ENCODE measurements at regions not wholly inside any gene's neighbourhood (a gene's known extent, or its start where the extent isn't known, plus 50 kb on each side); places are given as distances from the start of the nearest gene placed in this dataset.

DNA sequence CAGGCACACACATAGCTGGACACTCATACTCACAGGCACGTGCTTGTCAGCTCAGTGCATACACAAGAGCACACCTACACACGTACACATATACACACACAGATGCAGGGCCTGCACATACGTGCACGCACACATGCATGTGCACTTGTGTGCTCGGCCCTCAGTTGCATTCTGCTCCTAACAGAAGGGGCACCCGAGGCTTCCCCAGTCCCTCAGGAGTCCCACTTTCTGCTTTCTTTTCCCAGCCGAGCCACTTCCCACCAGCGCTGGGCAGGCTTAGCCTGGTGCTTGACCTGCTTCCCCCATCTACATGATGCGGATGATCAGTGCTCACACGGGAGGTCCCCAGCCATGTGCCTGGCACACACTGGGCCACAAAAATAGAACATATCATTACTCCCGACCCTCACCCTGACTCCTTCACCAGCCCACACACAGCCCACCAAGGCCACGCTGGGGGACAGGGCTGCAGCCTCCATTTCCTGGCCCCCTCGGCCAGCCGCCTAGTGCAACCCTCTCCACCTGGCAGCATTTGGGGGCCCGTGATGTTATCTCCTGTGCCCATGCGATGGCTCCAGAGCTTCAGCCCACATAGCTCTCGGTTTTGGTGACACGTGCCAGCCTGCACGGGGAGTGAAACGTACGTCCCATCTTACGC lies 125.2 kb upstream of the SPACA7 start:
- no peak for DNase-seq
- no peak overlapping the region for H3K4me3 Mint-ChIP-seq (ENCODE audit: low read depth, unreplicated experiment)
- BruUV-seq (replicated peaks) = no TSS peak
- no peaks in the 10 kb centered on the region for H3K27me3 Mint-ChIP-seq (ENCODE audit: unreplicated experiment)
- H3K27ac Mint-ChIP-seq (ENCODE audit: unreplicated experiment) = no peak overlapping the region
- peaks cover 4% of the 10 kb centered on the region for H3K9me3 Mint-ChIP-seq (ENCODE audit: low read depth, unreplicated experiment)
- H3K36me3 Mint-ChIP-seq (ENCODE audit: insufficient read depth, unreplicated experiment) = no peaks in the 10 kb centered on the region
- intact Hi-C loops (cut with micrococcal nuclease; ENCODE audit: unreplicated experiment) = no loop called here
- CTCF ChIA-PET = no interaction called here
- TF ChIP-seq, protein P1, sequence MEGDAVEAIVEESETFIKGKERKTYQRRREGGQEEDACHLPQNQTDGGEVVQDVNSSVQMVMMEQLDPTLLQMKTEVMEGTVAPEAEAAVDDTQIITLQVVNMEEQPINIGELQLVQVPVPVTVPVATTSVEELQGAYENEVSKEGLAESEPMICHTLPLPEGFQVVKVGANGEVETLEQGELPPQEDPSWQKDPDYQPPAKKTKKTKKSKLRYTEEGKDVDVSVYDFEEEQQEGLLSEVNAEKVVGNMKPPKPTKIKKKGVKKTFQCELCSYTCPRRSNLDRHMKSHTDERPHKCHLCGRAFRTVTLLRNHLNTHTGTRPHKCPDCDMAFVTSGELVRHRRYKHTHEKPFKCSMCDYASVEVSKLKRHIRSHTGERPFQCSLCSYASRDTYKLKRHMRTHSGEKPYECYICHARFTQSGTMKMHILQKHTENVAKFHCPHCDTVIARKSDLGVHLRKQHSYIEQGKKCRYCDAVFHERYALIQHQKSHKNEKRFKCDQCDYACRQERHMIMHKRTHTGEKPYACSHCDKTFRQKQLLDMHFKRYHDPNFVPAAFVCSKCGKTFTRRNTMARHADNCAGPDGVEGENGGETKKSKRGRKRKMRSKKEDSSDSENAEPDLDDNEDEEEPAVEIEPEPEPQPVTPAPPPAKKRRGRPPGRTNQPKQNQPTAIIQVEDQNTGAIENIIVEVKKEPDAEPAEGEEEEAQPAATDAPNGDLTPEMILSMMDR (IDR thresholded peaks at IDR 0.05; ENCODE audit: unreplicated experiment) = no peak
- no peaks in the 10 kb centered on the region for H3K4me1 Mint-ChIP-seq (ENCODE audit: low read depth, unreplicated experiment)

DNA sequence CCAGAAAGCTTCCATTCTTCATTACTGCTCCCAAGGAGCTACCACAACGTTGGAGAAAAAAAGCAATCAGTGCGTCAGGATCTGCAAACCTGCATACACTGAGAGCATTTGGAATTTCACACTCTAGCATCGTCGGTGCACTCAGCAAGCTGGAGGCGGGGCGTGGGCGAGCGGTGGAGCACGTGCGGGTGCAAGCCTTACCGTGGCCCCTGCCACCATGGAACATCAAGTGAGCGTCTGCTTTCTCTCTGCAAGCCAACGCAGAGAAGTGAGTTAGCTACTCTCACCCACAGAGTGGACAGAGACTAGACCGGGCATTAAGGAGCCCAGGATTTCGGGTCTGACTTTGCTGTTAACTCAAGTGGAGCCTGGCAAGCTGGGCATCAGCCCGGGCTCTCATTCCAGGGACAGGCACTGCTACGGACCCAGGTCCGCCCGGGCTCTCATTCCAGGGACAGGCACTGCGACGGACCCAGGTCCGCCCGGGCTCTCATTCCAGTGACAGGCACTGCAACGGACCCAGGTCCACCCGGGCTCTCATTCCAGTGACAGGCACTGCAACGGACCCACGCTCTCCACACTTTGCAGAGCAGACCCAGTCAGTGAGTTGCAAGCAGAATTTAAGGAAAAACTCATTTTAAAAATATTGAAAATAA lies 124.1 kb upstream of the SPACA7 start:
- CTCF ChIA-PET = no interaction called here
- no peak overlapping the region for H3K27ac Mint-ChIP-seq (ENCODE audit: unreplicated experiment)
- intact Hi-C loops (cut with micrococcal nuclease; ENCODE audit: unreplicated experiment) = no loop called here
- H3K27me3 Mint-ChIP-seq (ENCODE audit: unreplicated experiment) = no peaks in the 10 kb centered on the region
- no peak for DNase-seq
- peaks cover 4% of the 10 kb centered on the region for H3K9me3 Mint-ChIP-seq (ENCODE audit: low read depth, unreplicated experiment)
- no peak overlapping the region for H3K4me3 Mint-ChIP-seq (ENCODE audit: low read depth, unreplicated experiment)
- BruUV-seq (replicated peaks) = no TSS peak
- TF ChIP-seq, protein P1 (IDR thresholded peaks at IDR 0.05; ENCODE audit: unreplicated experiment) = no peak
- H3K4me1 Mint-ChIP-seq (ENCODE audit: low read depth, unreplicated experiment) = no peaks in the 10 kb centered on the region
- H3K36me3 Mint-ChIP-seq (ENCODE audit: insufficient read depth, unreplicated experiment) = no peaks in the 10 kb centered on the region

DNA sequence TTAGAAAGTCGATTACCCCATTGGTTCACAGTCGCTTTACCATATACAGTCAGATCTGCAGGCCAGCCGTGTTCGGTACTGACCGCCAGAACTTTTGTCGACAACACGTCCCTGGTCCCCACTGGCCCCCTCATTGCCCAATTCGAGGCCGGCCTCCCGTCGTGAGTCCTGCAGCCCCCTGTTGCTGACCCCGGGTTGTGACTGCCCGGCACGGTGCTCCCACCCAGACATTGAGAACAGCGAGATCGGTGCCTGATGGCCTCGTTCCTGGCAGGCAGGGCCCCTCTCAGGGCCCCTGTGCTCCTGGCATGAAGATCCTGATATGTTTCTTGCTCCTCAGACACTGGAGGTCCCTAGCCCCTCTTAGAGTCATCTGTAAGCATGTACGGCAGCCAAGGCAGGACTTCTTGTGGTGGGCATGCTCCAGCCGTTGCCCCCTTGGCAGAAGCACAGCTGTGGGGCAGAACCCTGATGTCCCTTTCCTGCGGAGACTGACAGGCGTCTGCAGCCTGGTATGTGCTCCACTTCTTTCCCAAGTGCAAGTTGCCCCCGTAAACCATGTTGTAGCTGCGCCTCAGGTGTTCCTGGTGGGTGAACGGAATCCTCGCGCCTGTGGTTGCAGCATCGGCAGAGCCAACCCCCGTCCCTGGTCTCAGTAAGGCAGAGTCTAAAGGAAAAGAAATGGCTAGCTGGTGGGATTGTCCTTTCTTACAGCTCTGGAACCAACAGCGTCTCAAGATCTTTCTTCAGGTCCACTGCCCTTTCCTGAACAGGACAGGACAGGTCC lies 123.2 kb upstream of the SPACA7 start:
- no peaks in the 10 kb centered on the region for H3K36me3 Mint-ChIP-seq (ENCODE audit: insufficient read depth, unreplicated experiment)
- intact Hi-C loops (cut with micrococcal nuclease; ENCODE audit: unreplicated experiment) = no loop called here
- no peak for DNase-seq
- no TSS peak for BruUV-seq (replicated peaks)
- no peaks in the 10 kb centered on the region for H3K27me3 Mint-ChIP-seq (ENCODE audit: unreplicated experiment)
- CTCF ChIA-PET = no interaction called here
- peaks cover 4% of the 10 kb centered on the region for H3K9me3 Mint-ChIP-seq (ENCODE audit: low read depth, unreplicated experiment)
- no peak overlapping the region for H3K27ac Mint-ChIP-seq (ENCODE audit: unreplicated experiment)
- TF ChIP-seq, protein P1 (IDR thresholded peaks at IDR 0.05; ENCODE audit: unreplicated experiment) = no peak
- no peaks in the 10 kb centered on the region for H3K4me1 Mint-ChIP-seq (ENCODE audit: low read depth, unreplicated experiment)
- H3K4me3 Mint-ChIP-seq (ENCODE audit: low read depth, unreplicated experiment) = no peak overlapping the region

GRCh38 chr13:112253631-112254030 lies 122.5 kb upstream of the SPACA7 start:
- H3K27me3 Mint-ChIP-seq (ENCODE audit: unreplicated experiment) = no peaks in the 10 kb centered on the region
- no peaks in the 10 kb centered on the region for H3K4me1 Mint-ChIP-seq (ENCODE audit: low read depth, unreplicated experiment)
- TF ChIP-seq, protein P1 (IDR thresholded peaks at IDR 0.05; ENCODE audit: unreplicated experiment) = no peak
- no peak for DNase-seq
- intact Hi-C loops (cut with micrococcal nuclease; ENCODE audit: unreplicated experiment) = no loop called here
- no peaks in the 10 kb centered on the region for H3K36me3 Mint-ChIP-seq (ENCODE audit: insufficient read depth, unreplicated experiment)
- CTCF ChIA-PET = no interaction called here
- BruUV-seq (replicated peaks) = no TSS peak
- peaks cover 4% of the 10 kb centered on the region for H3K9me3 Mint-ChIP-seq (ENCODE audit: low read depth, unreplicated experiment)
- H3K27ac Mint-ChIP-seq (ENCODE audit: unreplicated experiment) = no peak overlapping the region
- H3K4me3 Mint-ChIP-seq (ENCODE audit: low read depth, unreplicated experiment) = no peak overlapping the region

All from Calu3 (cell line).